Lower lobe of right lung (tissue), 2 donors: ENCODE measurements at regions not wholly inside any gene's neighbourhood (a gene's known extent, or its start where the extent isn't known, plus 50 kb on each side); places are given as distances from the start of the nearest gene placed in this dataset.
"Not testable (repeated sequence)": the region's sequence is repeated elsewhere in the genome, so short reads cannot be mapped to it uniquely, and the experiment has no call there.

Experiments used
- ATAC-seq, 2 donors: fragments of 200-7000 bp; cut with Tn5 transposase; one replicate each; pipeline ENCODE4 v1.9.1; 2020 to 2022; ENCODE audit warnings: mild to moderate bottlenecking in 2 of 2, moderate library complexity in 2 of 2
- DNase-seq: peaks from one replicate; pipeline ENCODE4 v3.0.0-alpha.2; 2020
- H3K27ac ChIP-seq: fragments of 200-600 bp; one replicate; pipeline ENCODE4 v1.8.0; 2022
- H3K27me3 ChIP-seq: fragments of 200-600 bp; one replicate; pipeline ENCODE4 v1.8.0; 2022; ENCODE audit warnings: low read depth
- H3K36me3 ChIP-seq: fragments of 200-600 bp; one replicate; pipeline ENCODE4 v1.8.0; 2022; ENCODE audit warnings: mild to moderate bottlenecking
- H3K4me1 ChIP-seq: fragments of 200-600 bp; one replicate; pipeline ENCODE4 v1.8.0; 2022
- H3K4me3 ChIP-seq: fragments of 200-600 bp; one replicate; pipeline ENCODE4 v1.8.0; 2022; ENCODE audit warnings: mild to moderate bottlenecking
- H3K9me3 ChIP-seq: fragments of 200-600 bp; one replicate; pipeline ENCODE4 v1.8.0; 2022
- intact Hi-C: fragments of 100-400 bp; cut with DNase I; formaldehyde crosslinking; loops from one replicate; pipeline ENCODE4 v1.11.0; 2022
- TF ChIP-seq, protein P1 (sequence below): fragments of 200-600 bp; IDR thresholded peaks from one replicate; pipeline ENCODE4 v1.8.0; 2022; ENCODE audit warnings: antibody characterized with exemption, mild to moderate bottlenecking
- donor health status: DM: no; HTN: yes; CAD: no; lungs with severe emphysema.

DNA sequence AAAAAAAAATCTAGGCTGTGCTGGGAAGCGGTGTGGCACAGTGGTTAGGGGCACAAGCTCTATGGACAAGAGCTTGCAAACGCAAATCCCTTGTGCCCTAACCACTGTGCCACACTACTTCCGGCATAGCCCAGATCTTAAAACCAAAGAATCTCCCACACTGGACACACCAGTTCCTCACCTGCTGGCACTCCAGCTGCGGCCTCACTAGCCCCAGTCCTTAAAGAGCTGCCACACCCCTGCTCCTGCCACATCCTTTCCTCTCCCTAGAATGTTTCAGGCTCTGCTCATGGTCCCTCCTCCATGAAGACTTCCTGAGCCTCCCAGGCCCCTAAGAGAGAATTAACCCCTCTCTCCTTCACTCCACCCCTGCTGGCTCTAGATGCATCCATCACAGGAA lies 71.8 kb upstream of the SRSF6 start:
- ATAC-seq (no peak), DNase-seq (no peak)
- intact Hi-C loops = no loop called here
- peaks cover 14% of the 10 kb centered on the region for H3K4me1 ChIP-seq
- no peak overlapping the region for H3K4me3 ChIP-seq
- H3K27me3 ChIP-seq = no peaks in the 10 kb centered on the region
- H3K36me3 ChIP-seq = no peaks in the 10 kb centered on the region
- no peaks in the 10 kb centered on the region for H3K9me3 ChIP-seq
- TF ChIP-seq, protein P1, sequence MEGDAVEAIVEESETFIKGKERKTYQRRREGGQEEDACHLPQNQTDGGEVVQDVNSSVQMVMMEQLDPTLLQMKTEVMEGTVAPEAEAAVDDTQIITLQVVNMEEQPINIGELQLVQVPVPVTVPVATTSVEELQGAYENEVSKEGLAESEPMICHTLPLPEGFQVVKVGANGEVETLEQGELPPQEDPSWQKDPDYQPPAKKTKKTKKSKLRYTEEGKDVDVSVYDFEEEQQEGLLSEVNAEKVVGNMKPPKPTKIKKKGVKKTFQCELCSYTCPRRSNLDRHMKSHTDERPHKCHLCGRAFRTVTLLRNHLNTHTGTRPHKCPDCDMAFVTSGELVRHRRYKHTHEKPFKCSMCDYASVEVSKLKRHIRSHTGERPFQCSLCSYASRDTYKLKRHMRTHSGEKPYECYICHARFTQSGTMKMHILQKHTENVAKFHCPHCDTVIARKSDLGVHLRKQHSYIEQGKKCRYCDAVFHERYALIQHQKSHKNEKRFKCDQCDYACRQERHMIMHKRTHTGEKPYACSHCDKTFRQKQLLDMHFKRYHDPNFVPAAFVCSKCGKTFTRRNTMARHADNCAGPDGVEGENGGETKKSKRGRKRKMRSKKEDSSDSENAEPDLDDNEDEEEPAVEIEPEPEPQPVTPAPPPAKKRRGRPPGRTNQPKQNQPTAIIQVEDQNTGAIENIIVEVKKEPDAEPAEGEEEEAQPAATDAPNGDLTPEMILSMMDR = no peak
- H3K27ac ChIP-seq = no peak overlapping the region

DNA sequence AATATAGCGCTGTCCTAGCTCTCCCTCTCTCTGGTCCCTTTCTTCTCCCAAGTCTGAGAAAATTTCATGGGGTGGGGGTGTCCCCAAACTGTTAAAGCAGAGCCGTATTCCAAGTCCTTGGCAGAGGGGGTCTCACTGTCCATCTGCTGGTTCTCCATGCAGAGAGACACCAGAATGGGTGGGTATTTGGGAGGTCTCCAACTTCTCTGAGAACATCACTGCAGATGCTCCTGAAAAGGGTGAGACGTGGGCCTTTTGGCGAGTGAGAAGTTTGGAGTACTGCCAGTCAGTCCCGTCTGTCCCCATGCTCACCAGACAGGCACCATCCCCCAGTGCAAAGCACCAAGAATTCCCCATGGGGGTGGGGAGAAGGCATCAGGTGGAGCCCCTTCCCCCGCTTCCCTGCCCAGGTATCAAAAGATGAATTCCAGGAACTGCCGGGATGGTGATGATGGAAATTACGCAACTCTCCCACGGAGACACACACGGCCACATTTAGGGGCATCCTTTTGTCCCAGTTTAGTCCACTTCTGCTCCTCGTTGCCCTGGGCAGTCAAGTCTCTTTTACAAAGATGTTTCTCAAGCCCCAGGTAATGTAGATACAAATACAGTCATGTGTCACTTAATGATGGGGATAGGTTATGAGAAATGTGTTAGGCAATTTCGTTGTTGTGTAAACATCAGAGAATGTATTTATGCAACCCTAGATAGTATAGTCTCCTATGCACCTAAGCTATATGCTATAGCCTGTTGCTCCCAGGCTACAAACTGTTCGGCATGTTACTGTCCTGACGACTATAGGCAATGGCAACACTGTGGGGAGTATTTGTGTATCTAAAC lies 73.4 kb upstream of the SRSF6 start:
- TF ChIP-seq, protein P1 = no peak
- no peak overlapping the region for H3K27ac ChIP-seq

DNA sequence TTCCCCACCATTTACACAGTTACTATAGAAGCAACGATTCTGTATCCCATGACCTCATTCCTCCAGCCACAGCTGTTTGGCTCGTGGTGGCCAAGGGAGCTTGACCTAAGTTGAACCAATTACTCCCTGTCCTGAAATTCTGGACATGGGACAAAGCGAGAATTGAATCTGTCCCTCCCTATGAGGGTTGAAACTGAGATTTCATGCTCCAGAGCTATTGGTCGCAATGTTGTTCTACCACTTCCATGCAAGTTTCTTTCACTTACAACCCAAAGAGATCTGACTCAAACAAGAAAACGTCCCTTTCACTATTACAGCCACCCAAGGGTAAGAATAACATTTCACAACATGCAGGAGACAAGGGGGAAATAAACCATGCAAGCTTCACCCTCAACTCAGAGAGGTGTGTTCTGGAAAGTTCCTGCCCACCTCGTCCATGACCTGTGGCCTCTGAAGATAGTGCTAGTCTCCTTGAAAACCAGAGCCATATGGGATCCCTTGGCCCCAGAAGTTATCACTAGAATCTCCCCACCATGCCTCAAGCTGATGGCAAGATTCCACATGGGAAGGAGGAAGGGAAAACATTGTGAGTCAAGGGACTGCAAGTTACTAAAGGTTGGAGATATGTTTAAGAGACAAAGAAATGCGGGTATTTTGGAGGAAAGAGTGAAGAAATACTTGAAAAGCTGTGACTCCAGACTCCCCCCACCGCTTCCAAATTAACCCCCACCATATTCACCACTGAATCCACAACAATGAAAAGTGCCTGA lies 74.5 kb upstream of the SRSF6 start:
- no peaks in the 10 kb centered on the region for H3K9me3 ChIP-seq
- peaks cover 3% of the 10 kb centered on the region for H3K4me1 ChIP-seq
- ATAC-seq = peak in 1 of 2 donors; percentile 39
- H3K36me3 ChIP-seq = no peaks in the 10 kb centered on the region
- TF ChIP-seq, protein P1 = no peak
- H3K27ac ChIP-seq = no peak overlapping the region
- DNase-seq = no peak
- H3K4me3 ChIP-seq = no peak overlapping the region
- intact Hi-C loops = no loop called here
- peaks cover 5% of the 10 kb centered on the region for H3K27me3 ChIP-seq

More for the DNA sequence above, 73.4 kb upstream of the SRSF6 start:
- DNase-seq = no peak
- Histone ChIP-seq H3K27me3 (peaks cover 5% of the 10 kb centered on the region), H3K9me3 (no peaks in the 10 kb centered on the region), H3K4me3 (no peak overlapping the region), H3K36me3 (no peaks in the 10 kb centered on the region), H3K4me1 (peaks cover 13% of the 10 kb centered on the region)
- intact Hi-C loops = no loop called here
- ATAC-seq = no peak

DNA sequence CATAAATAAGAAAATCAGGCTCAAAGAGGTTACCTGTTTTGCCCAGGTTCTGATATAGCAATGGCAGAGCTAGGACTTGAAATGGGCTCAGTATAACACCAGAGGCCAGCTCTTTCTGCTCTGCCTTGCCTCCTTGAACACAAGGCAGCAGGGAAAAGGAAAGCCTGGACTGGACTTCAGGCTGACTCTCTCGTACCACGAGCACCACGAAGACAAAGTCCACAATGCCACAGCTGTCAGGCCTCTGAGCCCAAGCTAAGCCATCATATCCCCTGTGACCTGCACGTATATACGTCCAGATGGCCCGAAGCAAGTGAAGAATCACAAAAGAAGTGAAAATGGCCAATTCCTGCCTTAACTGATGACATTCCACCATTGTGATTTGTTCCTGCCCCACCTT lies 75.6 kb upstream of the SRSF6 start:
- H3K36me3 ChIP-seq, H3K4me1 ChIP-seq, H3K9me3 ChIP-seq, H3K27me3 ChIP-seq, H3K4me3 ChIP-seq, H3K27ac ChIP-seq, intact Hi-C loops, DNase-seq, ATAC-seq: not testable (repeated sequence)

DNA sequence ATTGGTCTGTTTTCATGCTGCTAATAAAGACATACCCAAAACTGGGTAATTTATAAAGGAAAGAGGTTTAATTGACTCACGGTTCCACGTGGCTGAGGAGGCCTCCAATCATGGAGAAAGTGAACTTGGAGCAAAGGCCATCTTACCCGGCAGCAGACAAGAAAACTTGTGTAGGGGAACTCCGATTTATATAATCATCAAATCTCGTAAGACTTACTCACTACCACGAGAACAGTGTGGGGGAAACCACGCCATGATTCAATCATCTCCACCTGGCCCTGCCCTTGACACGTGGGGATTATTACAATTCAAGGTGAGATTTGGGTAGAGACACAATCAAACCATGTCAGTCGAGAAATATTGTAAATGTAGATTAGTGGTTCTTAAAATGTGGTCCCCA lies 76.2 kb upstream of the SRSF6 start:
- intact Hi-C loops, H3K9me3 ChIP-seq, H3K4me1 ChIP-seq, ATAC-seq, DNase-seq, H3K27me3 ChIP-seq, H3K36me3 ChIP-seq, H3K27ac ChIP-seq, H3K4me3 ChIP-seq: not testable (repeated sequence)

DNA sequence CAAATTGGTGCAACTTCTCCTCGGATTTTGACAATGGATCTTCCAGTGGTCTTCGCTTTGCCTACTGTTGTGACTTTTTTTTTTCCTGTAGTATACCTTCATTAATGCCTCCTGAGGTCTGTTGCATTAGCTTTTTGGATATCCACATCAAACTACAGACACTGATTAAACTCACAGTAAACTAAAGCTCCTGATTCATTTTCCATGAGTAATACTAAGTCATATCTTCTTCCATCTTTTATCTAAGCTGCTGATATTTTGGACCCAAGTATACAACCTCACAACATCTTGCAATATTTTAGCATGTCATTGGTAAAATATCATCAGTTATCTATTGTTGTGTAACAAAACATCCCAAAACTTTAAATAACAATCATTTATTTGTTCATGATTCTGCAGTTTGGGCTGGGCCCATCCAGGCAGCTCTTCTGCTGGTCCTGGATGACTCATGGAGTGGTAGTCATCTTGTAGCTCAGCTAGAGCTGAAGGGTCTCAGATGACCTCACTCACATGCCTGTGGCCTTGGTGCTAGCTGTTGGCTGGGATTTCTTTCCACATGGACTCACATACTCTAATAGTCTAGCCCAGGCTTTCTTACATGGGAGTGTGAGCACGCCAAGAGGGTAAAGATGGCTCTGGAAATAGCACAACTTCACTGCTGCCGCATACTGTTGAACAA lies 78.3 kb upstream of the SRSF6 start:
- ATAC-seq (no peak), DNase-seq (no peak)
- intact Hi-C loops = no loop called here
- no peak overlapping the region for H3K4me3 ChIP-seq
- no peak overlapping the region for H3K27ac ChIP-seq
- peaks cover 5% of the 10 kb centered on the region for H3K27me3 ChIP-seq
- H3K9me3 ChIP-seq = no peaks in the 10 kb centered on the region
- no peaks in the 10 kb centered on the region for H3K4me1 ChIP-seq
- TF ChIP-seq, protein P1 = no peak
- no peaks in the 10 kb centered on the region for H3K36me3 ChIP-seq
